GM19324 (cell line): ENCODE measurements at regions not wholly inside any gene's neighbourhood (a gene's known extent, or its start where the extent isn't known, plus 50 kb on each side); places are given as distances from the start of the nearest gene placed in this dataset.
"Not testable (repeated sequence)": the region's sequence is repeated elsewhere in the genome, so short reads cannot be mapped to it uniquely, and the experiment has no call there.

Experiments
- ATAC-seq: cut with Tn5 transposase; IDR thresholded peaks from one replicate; pipeline ENCODE4 v1.9.1; 2021; ENCODE audit warnings: mild to moderate bottlenecking, moderate library complexity; ENCODE audit not compliant: unreplicated experiment, low FRiP score

DNA sequence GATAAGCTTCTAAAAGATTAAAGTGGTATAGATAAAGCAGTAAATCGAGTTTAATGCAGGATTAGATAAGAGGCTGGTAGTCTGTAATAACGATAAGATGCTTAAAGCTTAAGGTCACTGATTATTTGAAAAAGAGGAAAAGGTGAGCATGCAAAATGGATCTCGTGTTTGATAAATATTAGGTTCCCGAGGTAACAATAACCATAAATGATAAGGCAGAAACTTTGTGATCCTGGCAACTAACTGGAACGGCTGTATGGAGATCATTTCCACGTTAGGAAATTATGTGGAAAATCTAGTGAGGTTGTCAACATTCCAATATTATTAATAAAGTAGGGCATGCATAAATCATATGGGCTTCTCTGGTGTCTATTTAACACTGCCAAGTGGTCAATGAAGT, 255.5 kb downstream of the EFCAB11 start:
- ATAC-seq = no peak

DNA sequence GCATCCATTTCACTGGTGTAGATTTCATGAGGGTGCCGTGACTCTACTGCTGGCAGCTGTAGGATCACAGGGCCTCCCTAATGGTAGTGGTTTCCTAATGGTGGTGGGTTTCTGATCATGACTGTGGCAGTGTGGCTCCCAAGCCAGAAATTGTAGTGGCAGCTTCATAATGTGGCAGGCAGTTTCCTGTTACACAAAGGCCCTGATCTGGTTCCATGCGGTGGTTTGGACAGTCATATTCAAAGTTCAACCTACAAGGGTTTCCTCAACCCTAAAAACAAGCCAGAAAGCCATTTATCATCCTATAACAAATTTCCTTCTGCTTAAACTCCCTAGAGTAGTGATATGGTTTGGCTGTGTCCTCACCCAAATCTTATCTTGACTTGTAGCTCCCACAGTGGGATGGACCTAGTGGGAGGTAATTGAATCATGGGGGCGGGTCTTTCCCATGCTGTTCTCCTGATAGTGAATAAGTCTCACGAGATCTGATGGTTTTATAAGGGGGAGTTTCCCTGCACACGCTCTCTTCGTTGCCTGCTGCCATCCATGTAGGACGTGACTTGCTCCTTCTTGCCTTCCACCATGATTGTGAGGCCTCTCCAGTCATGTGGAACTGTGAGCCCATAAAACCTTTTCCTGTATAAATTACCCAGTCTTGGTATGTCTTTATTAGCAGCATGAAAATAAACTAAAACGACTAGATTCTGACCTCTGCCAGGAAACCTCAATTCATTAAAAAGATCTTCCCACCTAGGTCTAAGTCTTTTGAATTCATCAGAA, 257.1 kb downstream of the EFCAB11 start:
- no peak for ATAC-seq

DNA sequence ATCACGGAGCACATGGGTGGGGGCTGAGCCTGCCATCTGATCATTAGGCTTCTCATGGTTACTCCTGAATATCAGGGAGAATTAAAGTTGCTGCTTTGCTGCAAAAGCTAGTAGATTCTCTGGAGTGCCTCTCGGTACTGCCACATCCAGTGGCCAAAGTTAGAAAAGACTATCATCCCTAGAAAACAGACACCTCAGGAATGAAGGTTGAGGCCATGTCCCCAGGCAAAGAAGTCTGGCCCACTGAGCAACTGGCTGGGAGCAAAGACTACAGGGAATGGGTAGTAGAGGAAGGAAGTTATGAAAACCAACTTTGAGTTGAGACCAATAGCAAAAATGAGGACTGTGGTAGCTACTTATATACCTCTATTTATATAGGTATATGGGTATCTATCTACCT, 258.7 kb downstream of the EFCAB11 start:
- ATAC-seq = no peak

DNA sequence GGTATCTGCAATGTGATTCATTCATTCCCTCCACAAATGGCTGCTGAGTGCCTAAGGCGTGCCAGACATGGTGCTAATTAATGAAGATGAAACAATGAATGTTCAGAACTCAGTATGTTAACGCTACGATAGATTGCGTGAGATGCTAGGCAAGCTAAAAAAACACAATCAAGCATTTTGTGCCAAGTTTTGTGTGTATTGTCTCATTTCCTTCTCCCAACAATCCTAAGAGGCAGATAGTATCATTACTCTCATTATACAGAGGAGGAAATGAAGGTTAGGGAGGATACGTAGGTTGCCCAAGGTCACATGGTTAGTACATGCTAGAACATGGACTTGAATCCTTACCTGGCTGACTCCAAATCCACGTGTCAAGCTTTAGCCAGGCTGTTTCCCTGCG, 264.4 kb downstream of the EFCAB11 start:
- ATAC-seq = no peak

DNA sequence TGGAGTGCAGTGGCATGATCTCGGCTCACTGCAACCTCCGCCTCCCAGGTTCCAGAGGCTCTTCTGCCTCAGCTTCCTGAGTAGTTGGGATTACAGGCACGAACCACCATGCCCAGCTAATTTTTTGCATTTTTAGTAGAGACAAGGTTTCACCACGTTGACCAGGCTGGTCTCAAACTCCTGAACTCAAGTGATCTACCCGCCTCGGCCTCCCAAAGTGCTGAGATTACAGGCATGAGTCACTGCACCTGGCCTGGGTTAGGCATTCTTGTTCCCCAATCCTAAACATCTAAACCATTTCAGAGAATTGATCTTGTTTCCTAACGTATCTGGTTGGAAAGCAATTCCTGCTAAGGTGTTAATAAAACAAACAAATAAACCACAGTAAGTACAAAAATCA, 264.8 kb downstream of the EFCAB11 start:
- not testable (repeated sequence) for ATAC-seq

DNA sequence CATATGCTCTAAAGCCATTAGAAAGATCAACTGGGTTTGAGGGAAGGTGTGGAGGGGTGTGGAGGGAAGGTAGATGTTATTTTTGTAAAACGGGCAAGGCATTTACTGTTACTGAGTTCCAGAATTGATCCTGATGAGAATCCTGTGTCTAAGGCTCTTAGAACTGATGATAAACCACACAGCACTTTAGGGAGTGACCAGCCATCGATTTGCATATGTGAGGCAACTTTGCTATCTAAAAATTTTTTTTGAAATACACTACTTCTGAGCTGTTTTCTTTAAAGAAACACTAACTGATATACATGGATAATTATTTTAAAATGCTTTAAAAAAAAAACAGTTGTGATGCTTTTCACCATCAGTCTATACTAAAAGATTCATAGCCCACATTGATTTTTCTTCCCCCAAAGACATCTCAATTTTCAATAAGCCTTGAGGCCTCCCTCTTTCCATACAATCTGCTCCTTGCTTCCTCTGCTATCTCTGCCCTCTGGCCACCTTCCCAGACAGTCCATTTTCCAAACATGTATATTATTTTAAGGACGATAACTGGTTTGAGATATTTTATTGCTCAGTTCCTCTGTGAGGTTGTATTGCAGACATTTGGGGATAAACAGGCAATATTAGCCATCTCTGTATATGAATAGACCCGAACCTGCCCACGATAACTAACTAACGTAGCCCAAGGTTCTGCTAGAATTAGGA, 265.9 kb downstream of the EFCAB11 start:
- ATAC-seq = no peak

DNA sequence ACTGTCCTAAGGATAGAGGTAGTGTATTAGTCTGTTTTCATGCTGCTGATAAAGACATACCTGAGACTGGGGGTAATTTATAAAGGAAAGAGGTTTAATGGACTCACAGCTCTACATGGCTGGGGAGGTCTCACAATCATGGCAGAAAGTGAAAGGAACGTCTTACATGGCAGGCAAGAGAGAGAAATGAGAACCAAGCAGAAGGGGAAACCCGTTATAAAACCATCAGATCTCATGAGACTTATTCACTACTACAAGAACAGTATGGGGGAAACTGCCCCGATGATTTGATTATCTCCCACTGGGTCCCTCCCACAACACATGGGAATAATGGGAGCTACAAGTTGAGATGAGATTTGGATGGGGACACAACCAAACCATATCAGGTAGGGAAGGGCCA, 267.4 kb downstream of the EFCAB11 start:
- ATAC-seq = not testable (repeated sequence)

DNA sequence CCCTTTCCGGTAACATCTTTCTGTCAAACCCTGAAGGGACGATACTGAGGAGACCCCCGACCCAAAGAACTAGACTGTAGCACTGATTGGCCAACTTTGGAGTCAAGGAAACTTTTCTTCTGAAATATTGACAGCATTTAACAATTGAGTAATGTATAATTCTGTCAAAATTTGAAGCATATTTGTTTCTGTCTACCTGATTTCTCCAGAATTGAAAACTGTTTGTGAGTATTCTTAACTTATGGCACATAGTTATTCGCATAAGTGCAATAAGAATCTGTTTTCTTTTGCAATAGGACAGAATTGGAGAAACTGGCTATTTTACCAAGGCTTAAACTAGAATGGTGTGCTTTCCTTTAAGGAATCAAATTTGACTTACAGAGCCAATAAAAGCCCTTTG, 267.1 kb upstream of the FOXN3 start:
- no peak for ATAC-seq

DNA sequence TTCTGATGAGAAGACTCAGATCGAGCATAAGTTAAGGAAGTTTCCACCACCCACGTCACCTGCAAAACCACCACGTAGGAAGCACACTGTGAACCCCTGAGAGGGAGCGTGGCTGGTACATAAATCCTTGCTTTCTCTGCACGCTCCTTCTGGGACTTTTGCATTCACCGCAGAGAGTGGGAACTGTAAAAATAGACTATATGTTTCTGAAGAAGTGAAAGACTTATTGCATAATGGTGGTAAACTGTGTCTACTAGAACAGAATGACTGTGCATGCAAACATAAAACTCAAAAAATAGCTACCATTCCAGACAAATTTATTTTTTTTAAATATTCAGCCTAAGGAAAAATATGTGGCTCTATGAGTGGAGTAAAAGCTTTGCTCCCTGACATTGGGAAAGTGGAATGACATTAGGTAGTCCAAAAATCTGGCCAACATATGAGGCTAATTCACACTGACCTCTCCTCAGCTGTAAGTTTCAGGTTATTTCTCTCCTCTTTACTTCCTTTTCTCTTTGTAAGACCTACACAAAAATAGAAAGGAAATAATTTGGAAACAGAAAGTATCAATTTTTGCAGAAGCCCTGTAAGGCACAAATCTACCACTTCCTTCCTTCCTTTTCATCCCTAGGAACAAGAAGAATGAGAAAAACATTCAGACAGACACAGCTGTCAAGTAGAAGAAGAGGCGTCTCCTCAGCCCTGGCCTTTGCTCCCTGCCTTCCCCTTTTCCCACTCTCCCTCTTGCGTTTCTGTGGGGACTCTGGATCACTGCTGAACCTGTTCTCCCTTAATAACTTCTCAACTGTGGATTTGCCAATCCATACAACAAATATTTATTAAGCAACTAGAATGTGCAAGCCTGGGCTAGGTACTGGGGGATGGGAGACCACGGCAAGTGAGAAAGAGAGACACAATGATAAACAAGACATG, 264.3 kb upstream of the FOXN3 start:
- ATAC-seq = peak; percentile 59

DNA sequence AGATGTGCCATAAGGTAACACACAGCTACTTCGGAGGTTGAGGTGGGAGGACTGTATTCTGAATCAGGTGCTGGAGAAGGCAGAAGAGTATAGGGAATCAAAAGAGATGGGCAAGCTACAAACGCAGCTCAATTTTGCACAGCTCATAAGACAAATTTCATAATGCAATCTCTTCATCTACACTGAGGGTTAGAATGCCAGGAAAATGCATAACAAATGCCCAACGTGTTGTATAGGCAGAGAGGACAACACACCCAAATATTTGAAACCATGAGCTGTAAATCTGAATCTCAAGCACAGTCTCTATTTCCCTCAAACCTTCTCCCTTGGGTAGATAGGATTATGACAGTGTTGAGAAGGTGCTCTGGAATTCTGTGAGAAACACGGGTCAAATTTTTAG, 263.1 kb upstream of the FOXN3 start:
- ATAC-seq = no peak

DNA sequence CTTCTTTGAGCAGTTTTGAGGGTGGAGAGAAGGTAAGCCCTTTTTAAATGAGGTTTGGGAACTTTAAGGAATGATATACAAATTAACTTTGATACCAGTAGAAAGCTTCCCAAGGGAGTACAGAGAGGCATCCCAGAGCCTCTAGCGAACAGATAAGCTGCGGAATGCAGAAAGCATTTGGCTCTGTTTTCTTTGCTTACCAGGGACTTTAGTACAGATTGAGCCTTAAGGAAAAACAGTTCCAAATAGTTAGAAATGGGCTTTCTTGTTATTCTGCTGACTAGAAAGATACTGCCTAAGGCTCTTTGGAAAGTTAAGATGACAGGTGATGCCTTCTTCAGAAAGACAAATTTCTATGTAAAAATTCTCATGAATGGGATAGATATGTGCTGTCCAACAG, 261.7 kb upstream of the FOXN3 start:
- no peak for ATAC-seq

DNA sequence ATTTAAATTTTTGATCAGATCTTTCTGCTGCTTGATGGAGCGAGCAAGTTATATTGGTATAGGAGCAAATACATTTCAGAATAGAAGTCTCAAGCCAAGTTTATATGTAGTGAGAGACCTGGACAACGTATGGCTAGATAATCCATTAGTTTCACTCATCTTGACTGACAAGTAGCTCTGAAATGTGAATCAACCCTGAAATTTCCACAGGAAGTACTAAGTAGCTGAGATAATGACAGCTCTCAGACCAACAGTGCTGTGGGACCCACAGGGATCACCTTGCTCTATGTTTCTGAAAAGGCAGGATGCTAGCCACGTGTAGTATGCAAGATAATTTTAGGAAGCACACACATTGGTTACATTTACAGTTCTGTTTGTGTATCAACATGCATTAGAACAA, 258.6 kb upstream of the FOXN3 start:
- ATAC-seq = no peak

DNA sequence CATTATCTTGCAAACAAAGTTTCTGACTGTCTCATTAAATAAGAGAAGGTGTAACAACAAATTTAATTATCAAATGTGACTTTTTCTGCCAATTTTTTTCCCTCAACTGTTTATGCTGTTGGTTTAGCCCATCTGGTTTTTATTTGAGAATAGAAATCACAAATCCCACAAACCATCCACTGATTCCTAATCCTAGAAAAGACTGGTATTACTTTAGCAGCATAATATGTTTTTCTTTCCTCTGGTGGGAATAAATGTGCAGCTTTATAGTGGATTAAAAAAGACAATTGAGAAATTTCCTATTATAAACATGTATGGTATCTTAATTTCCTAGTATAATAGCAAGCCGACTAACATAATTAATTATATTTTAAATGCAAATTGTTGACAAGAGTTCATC, 257.9 kb upstream of the FOXN3 start:
- ATAC-seq = no peak

DNA sequence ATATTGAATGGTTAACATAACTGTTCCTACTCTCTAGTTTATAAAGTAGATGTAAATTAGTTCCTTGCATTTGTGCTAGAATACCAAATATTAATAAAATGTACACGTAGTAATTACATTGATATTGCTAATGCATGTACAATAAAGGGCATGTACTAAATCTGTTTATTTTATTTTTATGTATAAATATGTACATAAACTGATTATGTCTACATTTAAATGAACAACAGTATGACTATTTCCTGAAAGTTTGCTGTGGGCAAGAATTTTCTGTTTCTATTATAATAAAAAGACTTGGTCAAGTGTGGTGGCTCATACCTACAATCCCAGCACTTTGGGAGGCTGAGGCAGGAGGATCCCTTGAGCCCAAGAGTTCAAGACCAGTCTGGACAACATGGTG, 257.2 kb upstream of the FOXN3 start:
- no peak for ATAC-seq

DNA sequence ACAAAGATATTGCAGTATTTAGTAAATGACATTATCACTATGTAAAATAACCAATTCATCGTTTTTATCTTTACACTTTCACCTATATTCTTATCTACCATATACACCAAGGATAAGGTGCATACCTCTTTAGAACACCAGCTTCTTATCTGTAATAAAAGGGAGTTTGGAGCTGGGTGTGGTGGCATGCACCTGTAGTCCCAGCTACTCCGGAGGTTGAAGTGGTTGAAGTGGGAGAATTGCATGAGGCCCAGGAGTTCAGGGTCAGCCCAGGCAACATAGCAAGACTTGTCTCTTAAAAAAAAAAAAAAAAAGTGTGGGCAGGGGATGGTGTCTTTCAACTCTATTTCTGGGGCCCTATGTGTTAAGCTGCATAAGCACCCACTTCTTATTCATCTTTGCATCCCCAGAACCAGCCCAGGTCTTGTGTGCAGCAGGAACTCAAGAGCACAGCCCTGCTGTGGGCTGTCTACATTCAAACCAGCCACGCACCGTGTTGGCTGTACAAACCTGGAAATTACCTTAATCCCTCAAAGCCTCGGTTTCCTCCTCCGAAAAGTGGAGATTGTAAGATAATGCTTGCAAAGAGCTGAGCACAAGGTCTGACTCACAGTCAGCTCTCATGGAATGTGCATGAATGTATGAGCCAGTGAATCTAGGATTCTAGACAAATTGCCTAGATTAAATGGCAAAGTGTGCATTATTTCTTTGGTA, 256.6 kb upstream of the FOXN3 start:
- ATAC-seq = no peak

DNA sequence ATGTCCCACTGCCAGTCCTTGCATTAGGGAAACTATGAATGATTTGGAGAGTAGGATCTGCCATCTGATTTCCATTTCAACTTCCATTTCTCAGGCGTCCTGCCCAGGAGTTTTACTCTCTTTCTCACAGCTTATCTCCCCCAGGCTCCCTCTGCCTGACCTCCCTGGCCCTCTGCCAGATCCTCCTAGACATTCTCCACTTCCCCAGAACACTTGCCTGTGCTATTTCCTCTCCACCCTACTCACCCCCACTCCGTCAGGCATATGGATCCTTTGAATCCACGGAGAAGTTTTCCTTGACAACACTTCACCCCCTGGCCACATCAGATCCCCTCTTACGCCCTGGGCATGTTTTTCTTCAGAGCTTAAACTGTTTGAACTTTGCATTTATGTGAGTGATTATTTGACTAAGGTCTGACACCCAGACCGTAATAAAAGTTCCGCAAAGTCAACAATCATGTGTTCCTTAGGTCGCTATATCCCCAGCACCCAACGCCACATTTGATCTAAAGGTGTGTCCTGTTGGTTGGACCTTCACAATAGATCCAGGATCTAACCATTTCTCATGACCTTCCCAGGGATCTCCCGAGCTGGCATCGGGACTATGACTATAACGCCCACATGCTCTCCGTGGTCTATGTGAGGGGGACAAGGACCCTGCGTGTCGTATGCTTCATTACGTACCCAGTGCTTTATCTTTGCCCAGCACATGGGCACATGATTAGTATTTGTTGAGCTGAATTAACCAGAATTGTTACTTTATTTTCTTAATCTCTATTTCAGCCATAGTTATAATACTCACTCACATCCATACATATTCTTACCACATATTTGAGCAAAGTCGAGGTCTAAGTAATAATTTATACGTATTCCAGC, 255.8 kb upstream of the FOXN3 start:
- ATAC-seq = no peak

DNA sequence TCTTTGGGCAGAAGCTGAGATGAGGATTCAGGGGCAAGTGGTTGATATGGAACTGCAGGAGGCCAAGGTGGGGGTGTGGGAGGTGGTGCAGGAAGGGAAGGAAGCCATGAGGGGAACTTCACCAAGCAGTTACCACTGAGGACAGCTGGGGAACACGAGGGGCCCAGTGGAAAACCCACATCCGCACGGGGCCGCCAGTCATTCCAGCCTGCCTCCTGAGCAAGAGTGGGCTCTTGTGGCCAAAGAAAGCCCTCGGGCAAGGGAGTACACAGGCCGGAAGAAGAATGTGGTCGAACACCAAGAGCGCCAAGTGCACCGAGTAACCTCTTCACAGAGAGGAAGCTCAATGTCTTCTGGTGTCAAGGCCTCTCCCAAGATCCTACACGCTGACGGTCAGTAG, 252.2 kb upstream of the FOXN3 start:
- ATAC-seq = no peak

DNA sequence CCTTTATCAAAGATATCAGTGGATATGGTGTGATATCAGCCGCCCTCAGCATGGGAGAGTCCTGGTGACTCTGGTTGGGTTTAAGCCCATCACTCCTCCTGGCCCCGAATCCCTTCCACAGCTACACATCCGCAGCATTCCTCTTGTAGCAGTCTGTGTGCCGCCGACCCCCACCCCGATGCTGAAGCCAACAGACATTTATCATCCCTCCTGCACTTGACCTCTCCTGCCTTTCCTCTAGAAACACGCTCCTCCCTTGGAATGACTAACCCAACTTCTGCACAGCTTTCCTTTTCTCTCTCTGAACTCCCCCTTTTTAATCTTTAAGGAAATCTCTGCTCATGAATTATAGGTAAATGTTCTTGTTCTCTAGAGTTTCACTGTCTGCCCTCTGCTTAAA, 250.9 kb upstream of the FOXN3 start:
- ATAC-seq = no peak

DNA sequence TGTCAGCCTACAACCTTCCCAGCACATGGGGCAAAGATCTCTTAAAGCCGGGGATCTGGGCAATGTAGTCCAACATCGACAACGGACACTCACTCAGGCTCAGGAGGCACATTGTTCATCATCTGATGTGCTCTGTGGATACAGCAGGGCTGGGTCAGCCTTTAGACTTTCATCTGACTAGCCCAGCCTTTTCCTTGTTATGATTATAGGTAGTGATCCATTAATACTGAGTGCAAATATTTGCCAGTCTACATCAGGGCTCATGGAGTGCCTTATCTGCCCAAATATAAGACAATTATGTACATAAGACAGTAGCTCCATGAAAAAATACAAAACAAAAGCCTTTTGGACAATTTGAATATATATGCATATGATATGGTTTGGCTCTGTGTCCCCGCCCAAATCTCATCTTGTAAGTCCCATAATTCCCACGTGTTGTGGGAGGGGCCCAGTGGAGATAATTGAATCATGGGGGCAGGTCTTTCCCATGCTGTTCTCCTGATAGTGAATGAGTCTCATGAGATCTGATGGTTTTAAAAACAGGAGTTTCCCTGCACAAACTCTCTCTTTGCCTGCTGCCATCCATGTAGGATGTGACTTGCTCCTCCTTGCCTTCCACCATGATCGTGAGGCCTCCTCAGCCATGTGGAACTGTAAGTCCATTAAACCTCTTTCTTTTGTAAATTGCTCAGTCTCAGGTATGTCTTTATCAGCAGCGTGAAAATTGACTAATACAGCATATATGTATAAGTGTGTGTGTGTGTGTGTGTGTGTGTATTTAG, 248.5 kb upstream of the FOXN3 start:
- not testable (repeated sequence) for ATAC-seq
